ENCODE measurements at regions not wholly inside any gene's neighbourhood (a gene's known extent, or its start where the extent isn't known, plus 50 kb on each side); places are given as distances from the start of the nearest gene placed in this dataset.

DNA sequence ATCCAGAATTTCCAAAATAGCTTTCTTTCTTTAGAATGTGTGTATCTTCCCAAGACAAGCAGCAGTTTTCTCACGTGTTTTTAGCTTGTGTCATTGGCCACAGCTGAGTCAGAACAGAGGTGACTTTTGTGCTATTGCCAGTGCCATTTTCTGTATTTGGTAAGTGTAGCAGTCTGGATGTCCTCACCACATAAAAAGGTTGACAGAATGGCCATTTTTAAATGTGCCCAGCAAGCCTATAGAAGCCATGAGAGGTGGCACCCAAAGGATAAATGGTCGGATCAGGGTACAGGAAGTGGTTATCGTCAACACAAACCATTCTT, 269.5 kb upstream of the HSF2 start:
- no peaks in the 10 kb centered on the region for H3K4me1 ChIP-seq
- intact Hi-C loops (cut with DNase I): no loop called here
- H3K9me3 ChIP-seq: no peaks in the 10 kb centered on the region
- TF ChIP-seq POLR2A (IDR thresholded peaks at IDR 0.05) (no peak), POLR2AphosphoS5 (IDR thresholded peaks at IDR 0.05; ENCODE audit: insufficient read depth in 1 of 2, low read depth in 1 of 2) (no peak)
- TF ChIP-seq, protein P1, sequence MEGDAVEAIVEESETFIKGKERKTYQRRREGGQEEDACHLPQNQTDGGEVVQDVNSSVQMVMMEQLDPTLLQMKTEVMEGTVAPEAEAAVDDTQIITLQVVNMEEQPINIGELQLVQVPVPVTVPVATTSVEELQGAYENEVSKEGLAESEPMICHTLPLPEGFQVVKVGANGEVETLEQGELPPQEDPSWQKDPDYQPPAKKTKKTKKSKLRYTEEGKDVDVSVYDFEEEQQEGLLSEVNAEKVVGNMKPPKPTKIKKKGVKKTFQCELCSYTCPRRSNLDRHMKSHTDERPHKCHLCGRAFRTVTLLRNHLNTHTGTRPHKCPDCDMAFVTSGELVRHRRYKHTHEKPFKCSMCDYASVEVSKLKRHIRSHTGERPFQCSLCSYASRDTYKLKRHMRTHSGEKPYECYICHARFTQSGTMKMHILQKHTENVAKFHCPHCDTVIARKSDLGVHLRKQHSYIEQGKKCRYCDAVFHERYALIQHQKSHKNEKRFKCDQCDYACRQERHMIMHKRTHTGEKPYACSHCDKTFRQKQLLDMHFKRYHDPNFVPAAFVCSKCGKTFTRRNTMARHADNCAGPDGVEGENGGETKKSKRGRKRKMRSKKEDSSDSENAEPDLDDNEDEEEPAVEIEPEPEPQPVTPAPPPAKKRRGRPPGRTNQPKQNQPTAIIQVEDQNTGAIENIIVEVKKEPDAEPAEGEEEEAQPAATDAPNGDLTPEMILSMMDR (IDR thresholded peaks at IDR 0.05): no peak
- no peak overlapping the region for H3K27ac ChIP-seq
- DNase-seq (ENCODE audit: extremely low spot score in 2 of 2): no peak
- H3K27me3 ChIP-seq: no peaks in the 10 kb centered on the region
- no peaks in the 10 kb centered on the region for H3K36me3 ChIP-seq
- no peak overlapping the region for H3K4me3 ChIP-seq

DNA sequence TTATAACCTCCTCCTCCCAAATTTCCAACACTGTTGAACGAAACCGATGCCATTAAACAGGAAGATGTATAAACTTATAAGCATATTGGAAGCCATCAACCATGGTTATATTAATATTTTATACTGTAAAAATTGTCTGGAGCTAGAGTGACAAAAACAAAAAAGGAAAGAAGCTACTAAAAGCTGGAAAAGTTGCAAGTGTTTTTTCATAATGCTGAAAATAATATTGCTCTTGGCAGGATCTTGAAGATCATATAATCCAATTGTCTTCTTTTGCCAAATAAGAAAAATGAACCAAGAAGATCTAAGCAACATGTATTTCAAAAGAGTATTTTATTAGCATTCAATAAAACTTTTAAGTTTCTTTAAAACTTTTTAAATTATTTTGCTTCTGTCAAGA, 268.9 kb upstream of the HSF2 start:
- no peak for TF ChIP-seq POLR2AphosphoS5 (IDR thresholded peaks at IDR 0.05; ENCODE audit: insufficient read depth in 1 of 2, low read depth in 1 of 2)
- no peak for TF ChIP-seq POLR2A (IDR thresholded peaks at IDR 0.05)
- TF ChIP-seq, protein P1 (IDR thresholded peaks at IDR 0.05): no peak
- no peaks in the 10 kb centered on the region for H3K9me3 ChIP-seq
- no peaks in the 10 kb centered on the region for H3K27me3 ChIP-seq
- DNase-seq (ENCODE audit: extremely low spot score in 2 of 2): no peak
- no peak overlapping the region for H3K27ac ChIP-seq
- intact Hi-C loops (cut with DNase I): no loop called here
- no peaks in the 10 kb centered on the region for H3K36me3 ChIP-seq
- no peak overlapping the region for H3K4me3 ChIP-seq
- H3K4me1 ChIP-seq: no peaks in the 10 kb centered on the region

DNA sequence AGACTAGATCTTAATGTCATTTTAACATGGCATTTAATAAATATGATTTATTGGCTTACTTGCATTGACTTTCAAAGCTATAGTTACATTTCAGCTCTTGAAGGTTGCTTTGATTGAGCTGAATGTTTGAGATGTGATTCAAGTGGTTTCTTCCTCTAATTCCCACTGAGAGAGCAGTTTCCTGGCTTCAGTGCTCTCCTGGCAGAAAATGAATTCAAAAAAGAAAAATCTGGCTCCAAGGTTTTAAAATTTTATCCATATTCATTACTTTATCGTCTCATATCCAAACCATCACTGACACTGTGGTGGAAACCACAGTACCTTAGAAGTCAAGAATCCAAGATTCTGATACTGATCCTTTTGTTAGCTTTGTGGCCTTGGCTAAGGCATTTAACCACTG, 263.1 kb upstream of the HSF2 start:
- no peaks in the 10 kb centered on the region for H3K4me1 ChIP-seq
- TF ChIP-seq, protein P1 (IDR thresholded peaks at IDR 0.05): no peak
- TF ChIP-seq POLR2A (IDR thresholded peaks at IDR 0.05) (no peak), POLR2AphosphoS5 (IDR thresholded peaks at IDR 0.05; ENCODE audit: insufficient read depth in 1 of 2, low read depth in 1 of 2) (no peak)
- no peak overlapping the region for H3K27ac ChIP-seq
- no peaks in the 10 kb centered on the region for H3K36me3 ChIP-seq
- H3K27me3 ChIP-seq: no peaks in the 10 kb centered on the region
- no peak overlapping the region for H3K4me3 ChIP-seq
- intact Hi-C loops (cut with DNase I): no loop called here
- no peaks in the 10 kb centered on the region for H3K9me3 ChIP-seq
- DNase-seq (ENCODE audit: extremely low spot score in 2 of 2): no peak

DNA sequence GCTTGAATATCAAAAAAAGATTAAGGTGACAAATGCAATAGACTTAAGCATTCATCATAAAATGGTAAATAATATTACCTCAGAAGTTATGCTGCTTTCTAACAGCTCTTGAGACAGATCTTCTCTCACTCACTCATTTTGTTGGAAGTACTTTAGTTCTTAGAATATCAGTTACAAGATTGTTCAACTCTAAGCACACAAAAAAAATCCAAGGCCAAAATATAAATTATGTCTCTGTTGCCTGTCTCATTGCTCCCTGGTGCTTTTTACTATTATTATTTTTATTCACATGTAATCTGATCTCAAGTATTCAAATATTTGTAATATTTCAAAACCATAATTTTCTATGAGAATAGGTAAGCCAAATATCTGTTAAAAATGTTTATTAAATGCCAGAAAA, 259.4 kb upstream of the HSF2 start:
- H3K4me3 ChIP-seq: no peak overlapping the region
- DNase-seq (ENCODE audit: extremely low spot score in 2 of 2): no peak
- intact Hi-C loops (cut with DNase I): no loop called here
- H3K36me3 ChIP-seq: no peaks in the 10 kb centered on the region
- H3K9me3 ChIP-seq: no peaks in the 10 kb centered on the region
- TF ChIP-seq POLR2A (IDR thresholded peaks at IDR 0.05) (no peak), POLR2AphosphoS5 (IDR thresholded peaks at IDR 0.05; ENCODE audit: insufficient read depth in 1 of 2, low read depth in 1 of 2) (no peak)
- TF ChIP-seq, protein P1 (IDR thresholded peaks at IDR 0.05): no peak
- peaks cover 5% of the 10 kb centered on the region for H3K4me1 ChIP-seq
- no peaks in the 10 kb centered on the region for H3K27me3 ChIP-seq
- H3K27ac ChIP-seq: no peak overlapping the region

DNA sequence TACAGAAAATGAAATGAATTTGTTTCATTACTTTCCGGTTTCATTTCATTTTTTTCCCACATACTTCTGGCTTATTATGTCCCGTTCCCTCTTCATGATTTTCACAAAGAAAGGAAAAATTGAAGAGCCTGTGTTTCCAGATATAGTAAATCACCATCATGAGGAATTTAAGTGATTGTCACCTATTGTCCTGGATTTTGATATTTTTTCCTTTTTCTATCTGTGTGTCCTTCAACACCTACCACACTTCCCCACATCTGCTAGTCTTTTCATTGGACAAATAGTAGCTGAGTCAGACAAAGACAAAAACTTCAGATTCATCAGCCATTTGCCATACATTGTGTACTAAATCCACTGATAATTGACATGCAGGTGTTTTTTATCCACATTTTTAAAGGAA, 258.2 kb upstream of the HSF2 start:
- Histone ChIP-seq H3K4me3 (no peak overlapping the region), H3K9me3 (no peaks in the 10 kb centered on the region), H3K27ac (no peak overlapping the region), H3K4me1 (peaks cover 5% of the 10 kb centered on the region), H3K36me3 (no peaks in the 10 kb centered on the region), H3K27me3 (no peaks in the 10 kb centered on the region)
- intact Hi-C loops (cut with DNase I): no loop called here
- DNase-seq (ENCODE audit: extremely low spot score in 2 of 2): no peak
- TF ChIP-seq POLR2AphosphoS5 (IDR thresholded peaks at IDR 0.05; ENCODE audit: insufficient read depth in 1 of 2, low read depth in 1 of 2) (no peak), POLR2A (IDR thresholded peaks at IDR 0.05) (no peak)
- TF ChIP-seq, protein P1 (IDR thresholded peaks at IDR 0.05): no peak

All from vagina (tissue), 2 donors.